ENCODE measurements at regions not wholly inside any gene's neighbourhood (a gene's known extent, or its start where the extent isn't known, plus 50 kb on each side); places are given as distances from the start of the nearest gene placed in this dataset.

DNA sequence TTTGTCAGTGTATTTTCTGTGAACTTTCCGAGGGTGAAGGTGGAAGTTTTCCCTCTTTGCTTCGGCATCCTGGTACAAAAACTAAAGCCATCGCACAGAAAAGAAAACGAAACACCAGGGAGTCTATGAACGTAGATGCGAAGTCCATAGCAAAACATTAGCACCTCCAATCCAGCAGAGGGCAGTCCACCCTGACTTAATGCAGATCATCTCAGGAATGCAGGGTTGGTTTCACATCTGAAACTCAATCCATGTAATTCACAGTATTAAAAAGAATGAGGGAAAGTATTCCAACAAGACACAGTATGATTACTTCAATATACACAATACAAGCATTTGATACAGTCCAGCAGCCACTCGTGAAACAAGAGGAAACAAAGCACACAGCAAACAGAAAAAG is 70.8 kb downstream of the RTP5 start:
- TF ChIP-seq HOXB5 (CRISPR knock-in tag; IDR thresholded peaks at IDR 0.05) (no peak), CHD2 (IDR thresholded peaks at IDR 0.05; ENCODE audit: low read length, partially characterized antibody) (no peak), ZNF302 (CRISPR knock-in tag; IDR thresholded peaks at IDR 0.05) (no peak), HEYL (CRISPR knock-in tag; IDR thresholded peaks at IDR 0.05) (no peak), RAD21 (conservative IDR thresholded peaks at IDR 0.05 in 1 of 2, IDR thresholded peaks at IDR 0.05 in 1 of 2) (peak in 1 of 2 experiments; percentile 23; a peak in 1 of 5 replicates)
- TF ChIP-seq, protein P1, sequence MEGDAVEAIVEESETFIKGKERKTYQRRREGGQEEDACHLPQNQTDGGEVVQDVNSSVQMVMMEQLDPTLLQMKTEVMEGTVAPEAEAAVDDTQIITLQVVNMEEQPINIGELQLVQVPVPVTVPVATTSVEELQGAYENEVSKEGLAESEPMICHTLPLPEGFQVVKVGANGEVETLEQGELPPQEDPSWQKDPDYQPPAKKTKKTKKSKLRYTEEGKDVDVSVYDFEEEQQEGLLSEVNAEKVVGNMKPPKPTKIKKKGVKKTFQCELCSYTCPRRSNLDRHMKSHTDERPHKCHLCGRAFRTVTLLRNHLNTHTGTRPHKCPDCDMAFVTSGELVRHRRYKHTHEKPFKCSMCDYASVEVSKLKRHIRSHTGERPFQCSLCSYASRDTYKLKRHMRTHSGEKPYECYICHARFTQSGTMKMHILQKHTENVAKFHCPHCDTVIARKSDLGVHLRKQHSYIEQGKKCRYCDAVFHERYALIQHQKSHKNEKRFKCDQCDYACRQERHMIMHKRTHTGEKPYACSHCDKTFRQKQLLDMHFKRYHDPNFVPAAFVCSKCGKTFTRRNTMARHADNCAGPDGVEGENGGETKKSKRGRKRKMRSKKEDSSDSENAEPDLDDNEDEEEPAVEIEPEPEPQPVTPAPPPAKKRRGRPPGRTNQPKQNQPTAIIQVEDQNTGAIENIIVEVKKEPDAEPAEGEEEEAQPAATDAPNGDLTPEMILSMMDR (IDR thresholded peaks at IDR 0.05) = peak; percentile 16; the same call in 1 of the 3 replicates
- TF ChIP-seq, protein P2, sequence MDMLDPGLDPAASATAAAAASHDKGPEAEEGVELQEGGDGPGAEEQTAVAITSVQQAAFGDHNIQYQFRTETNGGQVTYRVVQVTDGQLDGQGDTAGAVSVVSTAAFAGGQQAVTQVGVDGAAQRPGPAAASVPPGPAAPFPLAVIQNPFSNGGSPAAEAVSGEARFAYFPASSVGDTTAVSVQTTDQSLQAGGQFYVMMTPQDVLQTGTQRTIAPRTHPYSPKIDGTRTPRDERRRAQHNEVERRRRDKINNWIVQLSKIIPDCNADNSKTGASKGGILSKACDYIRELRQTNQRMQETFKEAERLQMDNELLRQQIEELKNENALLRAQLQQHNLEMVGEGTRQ (IDR thresholded peaks at IDR 0.05) = no peak
- TF ChIP-seq, protein P3, sequence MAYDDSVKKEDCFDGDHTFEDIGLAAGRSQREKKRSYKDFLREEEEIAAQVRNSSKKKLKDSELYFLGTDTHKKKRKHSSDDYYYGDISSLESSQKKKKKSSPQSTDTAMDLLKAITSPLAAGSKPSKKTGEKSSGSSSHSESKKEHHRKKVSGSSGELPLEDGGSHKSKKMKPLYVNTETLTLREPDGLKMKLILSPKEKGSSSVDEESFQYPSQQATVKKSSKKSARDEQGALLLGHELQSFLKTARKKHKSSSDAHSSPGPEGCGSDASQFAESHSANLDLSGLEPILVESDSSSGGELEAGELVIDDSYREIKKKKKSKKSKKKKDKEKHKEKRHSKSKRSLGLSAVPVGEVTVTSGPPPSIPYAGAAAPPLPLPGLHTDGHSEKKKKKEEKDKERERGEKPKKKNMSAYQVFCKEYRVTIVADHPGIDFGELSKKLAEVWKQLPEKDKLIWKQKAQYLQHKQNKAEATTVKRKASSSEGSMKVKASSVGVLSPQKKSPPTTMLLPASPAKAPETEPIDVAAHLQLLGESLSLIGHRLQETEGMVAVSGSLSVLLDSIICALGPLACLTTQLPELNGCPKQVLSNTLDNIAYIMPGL (CRISPR knock-in tag; IDR thresholded peaks at IDR 0.05; ENCODE audit: borderline replicate concordance) = no peak
- peak in 1 of 2 experiments; percentile 44 for DNase-seq (ENCODE audit: low read depth in 1 of 2, low spot score in 1 of 2)
- Histone ChIP-seq H3K4me1 (no peaks in the 10 kb centered on the region), H3K4me2 (no peak overlapping the region), H3K4me3 (no peak overlapping the region), H3K27ac (no peak overlapping the region), H3K9me3 (peaks cover 11% of the 10 kb centered on the region; the same call in 1 of the 3 replicates)
- 43% methylated on average over 7 of the region's 7 CpGs for WGBS (ENCODE audit: missing lambda C conversion rate)
- FAIRE-seq = no peak
- ATAC-seq = 0 out of 6 replicates have a peak, but pooled peaks of 1 of the 2 experiments have one; percentile 45
- ChIA-PET CTCF (interaction anchor here (1.4 kb wide), 1 partner anchor 10 kb away, joined by 9 read pairs; no protein-coding TSS in a partner anchor), POLR2A (no interaction called here)

DNA sequence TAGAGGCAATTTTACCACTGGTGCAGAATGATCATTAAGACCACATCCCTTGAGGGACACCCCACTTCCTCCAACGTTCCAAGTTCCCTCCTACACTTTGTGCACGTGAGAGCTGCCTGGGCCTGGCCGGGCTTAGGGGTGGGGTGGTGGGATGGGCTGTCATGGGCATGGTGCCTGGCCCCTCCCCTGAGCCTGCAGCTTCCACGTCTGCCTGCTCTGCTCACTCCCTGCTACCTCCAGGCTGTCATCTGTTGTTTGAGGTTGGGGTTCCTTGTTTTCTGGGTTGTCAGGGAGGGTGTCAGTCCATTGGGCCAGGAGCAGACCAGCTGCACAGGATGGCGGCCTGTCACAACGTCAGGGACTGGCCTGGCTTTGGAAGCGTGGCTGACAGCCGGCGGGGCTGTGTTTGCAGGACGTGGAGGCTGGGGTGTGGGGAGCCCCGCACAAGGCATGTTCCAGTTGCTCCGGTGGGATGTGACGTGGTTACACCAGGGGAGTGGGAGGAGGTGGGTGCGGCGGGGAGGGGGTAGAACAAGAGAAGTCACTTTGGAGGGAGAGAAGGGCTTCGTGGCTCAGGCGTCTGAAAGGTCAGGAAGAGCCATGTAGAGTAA is 72.3 kb downstream of the RTP5 start:
- Histone ChIP-seq H3K4me1 (no peaks in the 10 kb centered on the region), H3K27ac (no peak overlapping the region), H3K4me3 (no peak overlapping the region), H3K4me2 (no peak overlapping the region), H3K9me3 (peaks cover 11% of the 10 kb centered on the region; the same call in 1 of the 3 replicates)
- 61% methylated on average over 5 of the region's 17 CpGs for WGBS (ENCODE audit: missing lambda C conversion rate)
- TF ChIP-seq EP300 (IDR thresholded peaks at IDR 0.05) = no peak
- no peak for TF ChIP-seq KDM1A (IDR thresholded peaks at IDR 0.05; ENCODE audit: low read depth)
- TF ChIP-seq, protein P4, sequence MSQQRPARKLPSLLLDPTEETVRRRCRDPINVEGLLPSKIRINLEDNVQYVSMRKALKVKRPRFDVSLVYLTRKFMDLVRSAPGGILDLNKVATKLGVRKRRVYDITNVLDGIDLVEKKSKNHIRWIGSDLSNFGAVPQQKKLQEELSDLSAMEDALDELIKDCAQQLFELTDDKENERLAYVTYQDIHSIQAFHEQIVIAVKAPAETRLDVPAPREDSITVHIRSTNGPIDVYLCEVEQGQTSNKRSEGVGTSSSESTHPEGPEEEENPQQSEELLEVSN (IDR thresholded peaks at IDR 0.05; ENCODE audit: borderline replicate concordance, low read depth) = no peak
- TF ChIP-seq KDM5A (IDR thresholded peaks at IDR 0.05) = no peak
- no peak for TF ChIP-seq MAFK (IDR thresholded peaks at IDR 0.05; ENCODE audit: partially characterized antibody)
- TF ChIP-seq, protein P1 (IDR thresholded peaks at IDR 0.05) = no peak
- CTCF ChIA-PET = interaction anchor here (1.4 to 1.6 kb wide), 2 partner anchors 9 kb away, joined by 5 to 9 read pairs; no protein-coding TSS in a partner anchor
- POLR2A ChIA-PET = no interaction called here
- DNase-seq (ENCODE audit: low read depth in 1 of 2, low spot score in 1 of 2) (no peak), FAIRE-seq (no peak), ATAC-seq (no peak; a peak in 1 of 6 replicates)

Measured in A549 (cell line).